H9 (cell line): ENCODE measurements at regions not wholly inside any gene's neighbourhood (a gene's known extent, or its start where the extent isn't known, plus 50 kb on each side); places are given as distances from the start of the nearest gene placed in this dataset.

Experiments
- DNase-seq: peaks from one replicate; pipeline ENCODE4 v3.0.0-alpha.2; 2017
- H2AFZ ChIP-seq: one replicate; pipeline ENCODE4 v1.6.1; 2013; ENCODE audit warnings: mild to moderate bottlenecking, low read length, control low read depth, moderate library complexity
- H2AK5ac ChIP-seq: 2 replicates; pipeline ENCODE4 v1.6.1; 2013; ENCODE audit warnings: low read length, control low read depth, mixed read lengths; ENCODE audit not compliant: insufficient read length
- H2BK120ac ChIP-seq: one replicate; pipeline ENCODE4 v1.6.1; 2013; ENCODE audit warnings: low read depth, mild to moderate bottlenecking, low read length, control low read depth, inconsistent platforms; ENCODE audit not compliant: poor library complexity, severe bottlenecking
- H2BK12ac ChIP-seq: 2 replicates; pipeline ENCODE4 v1.6.1; 2013; ENCODE audit warnings: low read length, control low read depth, mixed read lengths, low read depth; ENCODE audit not compliant: insufficient read length
- H2BK15ac ChIP-seq: 2 replicates; pipeline ENCODE4 v1.6.1; 2013; ENCODE audit warnings: low read depth, low read length, control low read depth
- H2BK20ac ChIP-seq: one replicate; pipeline ENCODE4 v1.6.1; 2013; ENCODE audit warnings: low read depth, mild to moderate bottlenecking, low read length, control low read depth, inconsistent platforms; ENCODE audit not compliant: poor library complexity, severe bottlenecking
- H2BK5ac ChIP-seq: 2 replicates; pipeline ENCODE4 v1.6.1; 2013; ENCODE audit warnings: low read length, control low read depth, mixed read lengths; ENCODE audit not compliant: insufficient read length
- H3K14ac ChIP-seq: 2 replicates; pipeline ENCODE4 v1.6.1; 2013; ENCODE audit warnings: low read length, control low read depth; ENCODE audit not compliant: insufficient read depth
- H3K18ac ChIP-seq: 2 replicates; pipeline ENCODE4 v1.6.1; 2013; ENCODE audit warnings: low read depth, mild to moderate bottlenecking, mixed read lengths, low read length, control low read depth; ENCODE audit not compliant: insufficient read length
- H3K23ac ChIP-seq: 2 replicates; pipeline ENCODE4 v1.6.1; 2013; ENCODE audit warnings: low read length, control low read depth, mixed read lengths, low read depth; ENCODE audit not compliant: insufficient read length
- H3K23me2 ChIP-seq: 2 replicates; pipeline ENCODE4 v1.6.1; 2013; ENCODE audit warnings: low read depth, mild to moderate bottlenecking, mixed read lengths, low read length, control low read depth; ENCODE audit not compliant: insufficient read length, poor library complexity, severe bottlenecking
- H3K27ac ChIP-seq: 2 replicates; pipeline ENCODE4 v1.5.1; 2013; ENCODE audit warnings: low read length, control low read depth, mixed read lengths, low read depth; ENCODE audit not compliant: insufficient read length
- H3K27me3 ChIP-seq: 2 replicates; pipeline ENCODE4 v1.6.1; 2013; ENCODE audit warnings: low read length, control low read depth, inconsistent platforms; ENCODE audit not compliant: insufficient read depth
- H3K4ac ChIP-seq: 2 replicates; pipeline ENCODE4 v1.6.1; 2013; ENCODE audit warnings: low read depth, mild to moderate bottlenecking, control low read depth, inconsistent platforms, low read length, moderate library complexity
- H3K4me1 ChIP-seq: 2 replicates; pipeline ENCODE4 v1.6.1; 2013; ENCODE audit warnings: low read length, control low read depth, inconsistent platforms; ENCODE audit not compliant: insufficient read depth
- H3K4me2 ChIP-seq: 2 replicates; pipeline ENCODE4 v1.6.1; 2013; ENCODE audit warnings: low read length, control low read depth, mixed read lengths; ENCODE audit not compliant: insufficient read length, insufficient read depth
- H3K56ac ChIP-seq: 2 replicates; pipeline ENCODE4 v1.6.1; 2013; ENCODE audit warnings: low read depth, mild to moderate bottlenecking, mixed read lengths, low read length, control low read depth; ENCODE audit not compliant: insufficient read length
- H3K79me1 ChIP-seq: 2 replicates; pipeline ENCODE4 v1.6.1; 2013; ENCODE audit warnings: low read depth, mild to moderate bottlenecking, moderate library complexity, low read length, control low read depth, inconsistent platforms; ENCODE audit not compliant: insufficient read depth, poor library complexity, severe bottlenecking
- H3K79me2 ChIP-seq: 2 replicates; pipeline ENCODE4 v1.6.1; 2013; ENCODE audit warnings: low read length, control low read depth, inconsistent platforms; ENCODE audit not compliant: insufficient read depth
- H3K9ac ChIP-seq: 2 replicates; pipeline ENCODE4 v1.6.1; 2013; ENCODE audit warnings: low read length, control low read depth, mixed read lengths; ENCODE audit not compliant: insufficient read length; ENCODE audit errors: extremely low read depth
- H3K9me3 ChIP-seq: one replicate; pipeline ENCODE4 v1.6.1; 2013; ENCODE audit warnings: low read depth, low read length, inconsistent platforms; ENCODE audit not compliant: control insufficient read depth
- H3T11ph ChIP-seq: one replicate; pipeline ENCODE4 v1.6.1; 2013; ENCODE audit warnings: mild to moderate bottlenecking, low read length, control low read depth, inconsistent platforms
- H4K20me1 ChIP-seq: one replicate; pipeline ENCODE4 v1.6.1; 2013; ENCODE audit not compliant: control insufficient read depth, insufficient read length, insufficient read depth
- H4K5ac ChIP-seq: 2 replicates; pipeline ENCODE4 v1.6.1; 2013; ENCODE audit warnings: low read depth, mild to moderate bottlenecking, mixed read lengths, low read length, control low read depth; ENCODE audit not compliant: insufficient read length
- H4K8ac ChIP-seq: replicated peaks from 2 replicates; pipeline ENCODE4 v1.6.1; 2013; ENCODE audit warnings: low read length, control low read depth, mixed read lengths, low read depth; ENCODE audit not compliant: insufficient read length
- H4K91ac ChIP-seq: 2 replicates; pipeline ENCODE4 v1.6.1; 2013; ENCODE audit warnings: low read depth, mild to moderate bottlenecking, moderate library complexity, mixed read lengths, low read length, control low read depth; ENCODE audit not compliant: insufficient read length
- H3K27ac Mint-ChIP-seq, 3 experiments: 2 replicates in 2 of 3; 3 replicates in 1 of 3; pipeline ENCODE4 v1.8.0; 2020 to 2021; ENCODE audit warnings: mixed read lengths in 3 of 3, mild to moderate bottlenecking in 1 of 3, moderate library complexity in 1 of 3
- H3K27me3 Mint-ChIP-seq: 2 replicates; pipeline ENCODE4 v1.8.0; 2021; ENCODE audit warnings: low read depth, mild to moderate bottlenecking, moderate library complexity, mixed read lengths
- H3K36me3 Mint-ChIP-seq, 3 experiments: 2 replicates in 2 of 3; 3 replicates in 1 of 3; pipeline ENCODE4 v1.8.0; 2020 to 2021; ENCODE audit warnings: low read depth in 3 of 3, mixed read lengths in 3 of 3; ENCODE audit not compliant: insufficient read depth in 1 of 3
- H3K4me1 Mint-ChIP-seq, 2 experiments: 2 replicates each; pipeline ENCODE4 v1.8.0; 2020; ENCODE audit warnings: mixed read lengths in 2 of 2
- H3K4me3 Mint-ChIP-seq, 2 experiments: 2 replicates in 1 of 2; 3 replicates in 1 of 2; pipeline ENCODE4 v1.8.0; 2020 to 2021; ENCODE audit warnings: mild to moderate bottlenecking in 2 of 2, mixed read lengths in 2 of 2, moderate library complexity in 1 of 2
- H3K9me3 Mint-ChIP-seq, 2 experiments: 2 replicates in 1 of 2; 3 replicates in 1 of 2; pipeline ENCODE4 v1.8.0; 2020; ENCODE audit warnings: mild to moderate bottlenecking in 2 of 2, mixed read lengths in 2 of 2, moderate library complexity in 1 of 2
- TF ChIP-seq, protein P1 (sequence below): fragments of 200-600 bp; sonication (generic); conservative IDR thresholded peaks from 3 replicates; pipeline ENCODE4 v1.8.0; 2021; ENCODE audit warnings: antibody characterized with exemption, mild to moderate bottlenecking

DNA sequence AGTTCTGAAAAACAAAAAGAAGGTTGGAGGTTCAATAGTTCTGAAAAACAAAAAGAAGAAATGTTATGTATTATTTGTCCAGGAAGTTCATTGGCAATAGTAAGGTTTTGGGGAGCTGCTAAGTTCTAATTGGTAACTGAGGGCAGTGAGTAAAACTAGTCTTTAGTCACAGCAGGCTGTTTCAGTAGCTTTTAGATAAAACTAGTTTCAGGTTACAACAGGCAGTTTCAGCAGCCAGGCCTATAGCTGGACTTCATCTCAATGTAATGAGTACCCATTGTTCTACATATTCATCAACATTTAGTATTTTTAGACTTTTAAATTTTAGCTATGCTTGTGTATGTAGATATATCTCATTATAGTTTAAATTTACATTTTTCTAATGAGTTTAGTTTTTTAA lies 639.3 kb downstream of the TOX3 start:
- Histone ChIP-seq H2BK120ac (no peak overlapping the region), H4K91ac (no peak overlapping the region), H3K27me3 (no peaks in the 10 kb centered on the region), H2BK12ac (no peak overlapping the region), H3K18ac (no peak overlapping the region), H3K23ac (no peak overlapping the region), H3K23me2 (no peaks in the 10 kb centered on the region), H3K4ac (no peak overlapping the region), H4K20me1 (no peaks in the 10 kb centered on the region), H3K56ac (no peak overlapping the region), H4K8ac (no peak overlapping the region), H3K4me2 (no peak overlapping the region), H4K5ac (no peak overlapping the region), H3T11ph (no peak overlapping the region), H2BK20ac (no peak overlapping the region), H3K14ac (no peak overlapping the region), H2AFZ (no peak overlapping the region), H3K9ac (no peak overlapping the region), H3K27ac (no peak overlapping the region), H2AK5ac (no peak overlapping the region), H2BK5ac (no peak overlapping the region), H3K79me1 (no peaks in the 10 kb centered on the region), H2BK15ac (no peak overlapping the region), H3K9me3 (no peaks in the 10 kb centered on the region), H3K79me2 (no peaks in the 10 kb centered on the region), H3K4me1 (no peaks in the 10 kb centered on the region)
- Mint-ChIP-seq H3K4me1 (no peaks in the 10 kb centered on the region), H3K27me3 (no peaks in the 10 kb centered on the region), H3K4me3 (no peak overlapping the region), H3K9me3 (peaks cover 0 to 3% of the 10 kb centered on the region in 2 experiments; a peak in 3 of 5 replicates), H3K36me3 (no peaks in the 10 kb centered on the region), H3K27ac (no peak overlapping the region)
- no peak for DNase-seq
- TF ChIP-seq, protein P1, sequence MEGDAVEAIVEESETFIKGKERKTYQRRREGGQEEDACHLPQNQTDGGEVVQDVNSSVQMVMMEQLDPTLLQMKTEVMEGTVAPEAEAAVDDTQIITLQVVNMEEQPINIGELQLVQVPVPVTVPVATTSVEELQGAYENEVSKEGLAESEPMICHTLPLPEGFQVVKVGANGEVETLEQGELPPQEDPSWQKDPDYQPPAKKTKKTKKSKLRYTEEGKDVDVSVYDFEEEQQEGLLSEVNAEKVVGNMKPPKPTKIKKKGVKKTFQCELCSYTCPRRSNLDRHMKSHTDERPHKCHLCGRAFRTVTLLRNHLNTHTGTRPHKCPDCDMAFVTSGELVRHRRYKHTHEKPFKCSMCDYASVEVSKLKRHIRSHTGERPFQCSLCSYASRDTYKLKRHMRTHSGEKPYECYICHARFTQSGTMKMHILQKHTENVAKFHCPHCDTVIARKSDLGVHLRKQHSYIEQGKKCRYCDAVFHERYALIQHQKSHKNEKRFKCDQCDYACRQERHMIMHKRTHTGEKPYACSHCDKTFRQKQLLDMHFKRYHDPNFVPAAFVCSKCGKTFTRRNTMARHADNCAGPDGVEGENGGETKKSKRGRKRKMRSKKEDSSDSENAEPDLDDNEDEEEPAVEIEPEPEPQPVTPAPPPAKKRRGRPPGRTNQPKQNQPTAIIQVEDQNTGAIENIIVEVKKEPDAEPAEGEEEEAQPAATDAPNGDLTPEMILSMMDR = no peak
